Choroid plexus epithelial cell (primary cell): ENCODE measurements at regions not wholly inside any gene's neighbourhood (a gene's known extent, or its start where the extent isn't known, plus 50 kb on each side); places are given as distances from the start of the nearest gene placed in this dataset.
"Not testable (repeated sequence)": the region's sequence is repeated elsewhere in the genome, so short reads cannot be mapped to it uniquely, and the experiment has no call there.

Experiments used
- DNase-seq: peaks from one replicate; pipeline ENCODE4 v3.0.0-alpha.2; 2010; ENCODE audit warnings: low read depth
- H3K4me3 ChIP-seq: 2 replicates; pipeline ENCODE4 v1.5.1; 2011; ENCODE audit warnings: low read depth, mild to moderate bottlenecking, control low read depth, low read length, moderate library complexity
- TF ChIP-seq, protein P1 (sequence below): conservative IDR thresholded peaks from 2 replicates; pipeline ENCODE4 v1.5.1; 2011; ENCODE audit warnings: low read depth, mild to moderate bottlenecking, control low read depth, inconsistent platforms, low read length, moderate library complexity

DNA sequence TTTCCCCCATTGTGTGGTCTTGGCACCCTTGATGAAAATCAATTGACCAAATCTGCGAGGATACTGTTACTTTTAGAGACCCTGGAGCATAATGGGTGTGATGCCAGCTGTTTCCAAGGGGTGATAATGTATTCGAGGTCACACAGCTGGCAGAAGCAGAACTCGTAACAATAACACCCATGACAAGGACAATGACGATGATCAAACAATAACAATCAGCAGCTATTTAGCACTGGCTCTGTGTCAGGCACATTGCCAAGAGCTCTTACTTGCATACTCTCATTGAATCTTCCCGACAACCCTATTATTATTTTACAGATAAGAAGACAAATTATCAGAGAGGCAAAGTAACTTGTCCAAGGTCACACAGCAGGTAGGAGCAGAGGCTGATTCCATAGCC, 223.7 kb upstream of the MSX2 start:
- DNase-seq, result no peak
- TF ChIP-seq, protein P1, sequence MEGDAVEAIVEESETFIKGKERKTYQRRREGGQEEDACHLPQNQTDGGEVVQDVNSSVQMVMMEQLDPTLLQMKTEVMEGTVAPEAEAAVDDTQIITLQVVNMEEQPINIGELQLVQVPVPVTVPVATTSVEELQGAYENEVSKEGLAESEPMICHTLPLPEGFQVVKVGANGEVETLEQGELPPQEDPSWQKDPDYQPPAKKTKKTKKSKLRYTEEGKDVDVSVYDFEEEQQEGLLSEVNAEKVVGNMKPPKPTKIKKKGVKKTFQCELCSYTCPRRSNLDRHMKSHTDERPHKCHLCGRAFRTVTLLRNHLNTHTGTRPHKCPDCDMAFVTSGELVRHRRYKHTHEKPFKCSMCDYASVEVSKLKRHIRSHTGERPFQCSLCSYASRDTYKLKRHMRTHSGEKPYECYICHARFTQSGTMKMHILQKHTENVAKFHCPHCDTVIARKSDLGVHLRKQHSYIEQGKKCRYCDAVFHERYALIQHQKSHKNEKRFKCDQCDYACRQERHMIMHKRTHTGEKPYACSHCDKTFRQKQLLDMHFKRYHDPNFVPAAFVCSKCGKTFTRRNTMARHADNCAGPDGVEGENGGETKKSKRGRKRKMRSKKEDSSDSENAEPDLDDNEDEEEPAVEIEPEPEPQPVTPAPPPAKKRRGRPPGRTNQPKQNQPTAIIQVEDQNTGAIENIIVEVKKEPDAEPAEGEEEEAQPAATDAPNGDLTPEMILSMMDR, result no peak
- H3K4me3 ChIP-seq, result no peak overlapping the region

DNA sequence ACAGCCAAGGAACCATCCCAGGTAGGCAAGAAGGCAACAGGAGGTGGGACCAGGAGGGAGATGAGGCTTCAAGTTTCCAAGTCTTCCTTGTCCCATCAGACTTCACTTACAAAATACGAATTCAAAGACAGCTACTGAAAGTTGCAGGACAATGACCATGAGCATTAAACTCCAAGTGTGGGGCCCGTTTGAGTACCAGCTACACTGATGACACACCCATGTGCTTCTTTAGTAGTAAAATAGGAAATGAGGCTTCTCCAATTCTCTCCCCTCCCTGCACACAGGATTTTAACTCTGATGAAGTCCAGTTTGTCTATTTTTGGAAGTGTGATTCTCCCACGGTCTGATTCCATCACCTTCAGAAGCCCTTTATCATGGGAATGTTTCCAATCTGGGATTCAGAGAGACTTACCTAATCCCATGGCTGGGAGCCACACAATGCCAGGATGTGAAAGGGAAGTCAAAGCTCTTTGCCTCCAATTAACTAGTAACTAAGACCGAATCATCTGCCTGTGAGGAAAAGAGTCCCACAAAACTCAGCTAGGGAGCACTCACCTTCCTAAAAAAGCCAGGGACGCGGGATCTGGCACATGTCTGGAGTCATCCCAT, 222.8 kb upstream of the MSX2 start:
- no peak for DNase-seq
- TF ChIP-seq, protein P1, result no peak
- H3K4me3 ChIP-seq, result no peak overlapping the region

DNA sequence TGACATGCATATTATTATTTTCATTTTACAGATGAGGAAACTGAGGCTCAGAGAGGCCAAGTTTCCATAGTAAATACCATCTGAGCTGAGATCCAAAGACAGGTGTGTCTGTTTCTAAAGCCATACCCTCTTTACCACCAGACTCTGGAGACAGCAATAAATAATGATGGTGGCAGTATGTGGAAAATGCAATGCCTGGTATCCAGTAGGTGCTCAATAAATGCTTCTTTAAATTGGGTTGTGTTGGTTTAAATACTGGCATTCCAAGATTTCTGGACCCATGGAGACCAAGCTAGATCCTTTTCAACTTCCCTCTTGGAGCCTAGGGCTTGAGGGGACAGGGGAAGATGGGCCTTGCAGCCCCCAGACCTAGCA, 221.3 kb upstream of the MSX2 start:
- H3K4me3 ChIP-seq, result no peak overlapping the region
- DNase-seq, result no peak
- TF ChIP-seq, protein P1, result no peak

DNA sequence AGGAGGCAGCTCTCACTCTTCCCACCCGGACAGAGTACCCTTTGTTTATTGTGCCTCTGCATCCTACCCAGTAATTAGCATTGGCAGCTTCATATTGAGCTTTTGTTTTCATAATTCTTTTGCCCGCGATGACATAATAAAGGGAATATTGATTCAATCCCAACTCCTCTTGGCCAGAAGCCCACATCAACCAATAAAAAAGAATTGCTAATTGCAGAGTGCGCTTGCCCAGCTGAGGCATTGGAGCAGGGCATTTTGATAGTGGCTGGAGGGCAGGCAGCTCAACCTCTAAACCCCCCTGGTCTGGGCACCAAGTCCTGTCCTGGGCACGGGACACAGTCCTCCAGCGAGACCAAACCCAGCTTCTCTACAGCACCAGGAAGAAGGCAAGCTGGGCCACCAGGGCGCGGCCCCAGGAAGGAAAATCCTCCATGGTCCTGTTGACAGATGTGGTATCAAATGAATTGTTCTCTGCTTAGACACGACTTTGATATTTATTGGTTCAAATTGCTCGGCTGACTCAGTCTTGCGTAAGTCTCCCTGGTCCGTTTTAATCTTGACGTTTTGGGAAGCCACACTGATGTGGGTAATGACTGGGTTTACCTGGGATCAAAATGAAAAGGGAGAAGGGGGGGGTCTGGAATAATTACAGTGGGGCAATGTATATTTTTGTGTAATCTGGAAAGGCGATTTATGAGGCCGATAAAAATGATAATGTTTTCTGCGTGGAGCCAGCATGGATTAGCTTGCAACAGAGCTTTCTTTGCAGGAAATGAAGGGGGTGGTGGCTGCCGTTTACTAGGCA, 220.7 kb upstream of the MSX2 start:
- H3K4me3 ChIP-seq, result no peak overlapping the region
- DNase-seq, result peak; percentile 49
- TF ChIP-seq, protein P1, result no peak

DNA sequence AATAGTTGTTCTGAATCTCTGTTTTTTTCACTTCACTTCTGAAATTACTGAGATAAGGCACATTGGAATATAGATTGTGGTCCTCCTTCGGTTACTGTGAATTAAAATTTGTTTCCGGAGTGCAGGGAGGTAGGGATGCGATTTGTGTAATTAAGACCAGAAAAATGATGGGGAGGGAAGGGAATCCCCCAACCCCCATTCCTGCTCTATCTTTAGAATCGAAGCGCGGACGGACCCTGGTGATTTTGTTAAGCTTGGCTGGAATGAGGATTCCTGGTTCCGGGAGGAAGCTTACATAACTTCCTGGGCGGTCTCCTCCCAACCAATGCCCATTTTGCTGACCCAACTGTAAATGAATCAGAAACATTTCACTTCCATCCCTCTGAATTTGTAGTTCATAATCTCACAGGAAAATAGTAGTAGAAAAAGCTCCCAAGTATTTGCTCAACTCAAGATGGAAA, 220.1 kb upstream of the MSX2 start:
- no peak for DNase-seq
- no peak overlapping the region for H3K4me3 ChIP-seq
- TF ChIP-seq, protein P1, result no peak

DNA sequence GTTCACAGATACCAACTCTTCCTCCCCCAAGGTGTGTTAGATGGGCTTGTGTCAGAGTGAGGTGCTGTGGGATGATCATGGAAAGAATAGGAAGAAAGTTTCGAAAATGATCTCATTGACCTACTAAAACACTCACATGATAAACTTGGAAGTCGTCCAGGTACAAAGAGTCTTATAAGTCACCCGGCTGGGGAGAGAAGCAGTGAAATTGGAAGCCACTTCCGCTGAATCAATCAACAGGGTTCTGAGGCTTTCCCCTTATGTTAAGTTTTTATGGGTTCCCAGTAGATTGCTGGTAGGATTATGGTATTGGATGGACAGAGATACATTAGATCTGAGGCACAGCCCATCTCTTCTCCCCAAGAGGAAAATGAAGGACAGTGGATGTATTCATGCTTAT, 218.8 kb upstream of the MSX2 start:
- H3K4me3 ChIP-seq, result no peak overlapping the region
- DNase-seq, result peak; percentile 76
- TF ChIP-seq, protein P1, result no peak

DNA sequence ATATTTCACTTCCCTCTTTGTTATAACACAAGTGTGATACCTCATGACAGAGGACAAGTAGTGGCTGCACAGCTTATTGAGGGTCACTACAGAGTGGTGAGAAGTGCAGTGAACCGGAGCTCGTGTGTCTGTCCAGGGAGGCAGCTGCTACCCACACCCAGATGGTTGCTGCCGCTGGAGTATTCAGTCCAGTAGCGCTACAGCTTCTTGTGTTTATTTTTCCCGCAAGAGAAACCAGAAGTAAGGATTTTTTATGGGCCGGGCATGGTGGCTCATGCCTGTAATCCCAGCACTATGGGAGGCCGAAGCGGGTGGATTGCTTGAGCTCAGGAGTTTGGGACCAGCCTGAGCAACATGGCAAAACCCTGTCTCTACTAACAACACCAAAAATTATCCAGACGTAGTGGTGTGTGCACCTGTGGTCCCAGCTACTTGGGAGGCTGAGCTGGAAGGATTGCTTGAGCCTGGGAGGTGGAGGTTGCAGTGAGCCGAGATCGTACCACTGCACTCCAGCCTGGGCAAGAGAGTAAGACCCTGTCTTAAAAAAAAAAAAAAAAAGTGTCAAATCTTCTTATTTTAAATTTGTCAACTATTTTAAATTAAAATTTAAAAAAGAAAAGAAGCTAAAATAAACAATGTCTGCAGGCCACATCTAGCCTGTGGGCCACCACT, 213.5 kb upstream of the MSX2 start:
- not testable (repeated sequence) for DNase-seq

More for the DNA sequence above, 213.5 kb upstream of the MSX2 start:
- not testable (repeated sequence) for H3K4me3 ChIP-seq
